ENCODE measurements at regions not wholly inside any gene's neighbourhood (a gene's known extent, or its start where the extent isn't known, plus 50 kb on each side); places are given as distances from the start of the nearest gene placed in this dataset.
A peak's percentile ranks its signal among the peaks of the same experiment; 100 is the strongest.

DNA sequence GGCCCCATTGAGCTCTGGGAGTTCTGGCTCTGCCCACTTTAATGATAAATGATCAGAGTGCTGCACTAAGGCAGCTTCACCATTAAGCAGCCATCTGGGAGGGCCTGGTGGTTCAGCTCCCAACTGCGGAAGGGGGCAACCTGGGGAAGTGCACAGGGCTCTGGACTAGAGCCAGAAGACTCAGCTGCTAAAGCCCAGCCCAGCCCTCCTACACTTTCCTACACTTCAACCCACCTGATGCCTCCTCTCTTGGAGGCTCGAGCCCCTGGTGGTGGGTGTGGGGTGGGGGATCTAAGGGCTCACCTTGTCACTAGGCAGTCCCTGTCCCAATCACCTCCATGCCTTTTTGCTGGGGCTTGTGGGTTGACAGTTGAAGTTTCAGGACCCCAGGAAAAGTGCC, 60.6 kb upstream of the ANTXRL start:
- no peak overlapping the region for H3K27ac Mint-ChIP-seq
- peaks cover 3 to 9% of the 10 kb centered on the region in 2 donors for H3K36me3 Mint-ChIP-seq (ENCODE audit: insufficient read depth in 2 of 2)
- peaks cover 17% of the 10 kb centered on the region for H3K4me1 Mint-ChIP-seq (ENCODE audit: low read depth)
- no peak overlapping the region for H3K4me3 Mint-ChIP-seq
- ATAC-seq (replicated peaks in 1 of 2) (no peak), DNase-seq (no peak)
- H3K9me3 Mint-ChIP-seq, result no peaks in the 10 kb centered on the region
- H3K27me3 Mint-ChIP-seq (ENCODE audit: low read depth), result no peaks in the 10 kb centered on the region

DNA sequence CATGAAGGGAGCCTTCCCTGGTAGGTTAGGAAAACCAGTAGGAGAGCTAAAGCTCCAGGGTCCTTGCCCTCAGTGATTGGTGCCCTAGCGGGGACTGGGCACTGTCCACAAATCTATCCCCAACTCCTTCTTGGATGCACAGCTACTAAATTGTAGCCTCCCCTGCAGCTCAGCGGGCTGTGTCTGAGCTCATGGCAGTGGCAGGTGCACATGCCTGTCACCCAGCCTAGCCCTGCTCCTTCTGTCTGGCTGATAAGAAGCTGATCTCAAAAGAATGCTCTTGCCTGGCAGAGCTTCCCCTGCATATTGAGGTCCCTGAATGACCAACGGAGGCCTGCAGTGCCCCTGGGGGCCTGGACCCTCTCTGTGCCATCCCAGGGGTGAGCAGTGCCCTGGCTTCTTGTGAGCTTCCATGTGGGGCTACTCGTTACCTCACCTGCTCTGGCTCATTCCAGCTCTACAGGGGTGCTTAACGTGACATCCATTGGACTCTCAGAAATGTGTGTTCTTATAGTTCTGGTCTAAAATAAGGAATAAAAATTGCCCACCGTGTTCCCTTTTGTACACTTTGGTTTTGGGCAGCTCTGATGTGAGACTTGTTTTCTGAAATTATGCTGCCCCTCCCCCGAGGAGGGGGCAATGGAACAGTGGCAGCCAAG, 59.8 kb upstream of the ANTXRL start:
- DNase-seq, result no peak
- Mint-ChIP-seq H3K9me3 (no peaks in the 10 kb centered on the region), H3K4me1 (ENCODE audit: low read depth) (peaks cover 17% of the 10 kb centered on the region), H3K27me3 (ENCODE audit: low read depth) (no peaks in the 10 kb centered on the region), H3K36me3 (ENCODE audit: insufficient read depth in 2 of 2) (peaks cover 3 to 9% of the 10 kb centered on the region in 2 donors), H3K4me3 (no peak overlapping the region), H3K27ac (no peak overlapping the region)
- ATAC-seq (replicated peaks in 1 of 2), result no peak

DNA sequence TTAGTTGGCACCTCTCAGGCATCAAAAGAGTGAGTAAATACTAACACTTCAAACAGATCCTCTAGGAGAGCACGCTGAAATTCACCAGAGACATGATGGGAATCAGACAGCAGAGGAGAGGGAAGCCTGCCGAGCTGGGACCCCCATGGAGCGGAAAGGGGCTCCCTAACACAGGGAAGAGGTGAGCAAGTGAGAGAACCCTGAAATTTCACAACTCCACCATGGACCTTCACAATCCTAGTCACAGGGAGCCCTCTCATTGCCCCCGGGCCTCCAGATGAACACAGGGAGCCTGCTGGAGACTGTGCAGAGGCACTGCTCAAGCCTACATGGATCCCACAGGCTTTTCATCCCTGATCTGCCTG, 59.2 kb upstream of the ANTXRL start:
- DNase-seq, result no peak
- H3K27me3 Mint-ChIP-seq (ENCODE audit: low read depth), result no peaks in the 10 kb centered on the region
- H3K9me3 Mint-ChIP-seq, result no peaks in the 10 kb centered on the region
- H3K27ac Mint-ChIP-seq, result no peak overlapping the region
- no peak overlapping the region for H3K4me3 Mint-ChIP-seq
- no peak for ATAC-seq (replicated peaks in 1 of 2)
- H3K4me1 Mint-ChIP-seq (ENCODE audit: low read depth), result peaks cover 17% of the 10 kb centered on the region
- H3K36me3 Mint-ChIP-seq (ENCODE audit: insufficient read depth in 2 of 2), result peaks cover 3 to 9% of the 10 kb centered on the region in 2 donors

DNA sequence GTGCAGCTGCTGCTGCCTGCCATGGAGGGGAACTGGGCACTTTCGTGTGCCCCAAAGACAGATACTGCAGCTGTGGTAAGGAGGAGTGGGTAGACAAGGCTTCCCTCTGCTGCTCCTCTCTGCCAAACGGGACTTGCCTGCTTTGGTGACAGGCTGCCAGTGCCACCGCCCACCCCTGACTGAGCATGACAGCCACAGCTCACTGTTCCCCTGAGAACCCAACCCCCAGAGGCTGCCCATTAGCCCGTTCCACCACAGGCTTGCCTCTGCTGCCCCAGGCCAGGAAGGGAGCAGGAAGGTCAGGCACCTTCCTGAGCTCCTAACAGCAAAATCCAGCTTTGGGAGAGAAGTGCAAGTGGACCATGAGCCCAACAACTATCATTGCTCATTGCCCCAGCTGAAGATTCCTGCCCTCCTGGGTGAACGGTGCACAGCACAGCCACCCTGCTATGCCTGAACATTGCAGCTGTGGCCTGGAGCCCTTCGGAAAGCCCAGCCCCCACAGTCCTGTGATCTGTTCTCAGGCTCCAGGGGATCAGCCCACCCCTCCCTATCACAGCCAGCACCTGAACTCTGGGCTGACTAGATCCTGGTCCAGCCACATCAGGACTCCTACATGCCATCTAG, 58.7 kb upstream of the ANTXRL start:
- no peaks in the 10 kb centered on the region for H3K9me3 Mint-ChIP-seq
- H3K4me3 Mint-ChIP-seq, result no peak overlapping the region
- H3K36me3 Mint-ChIP-seq (ENCODE audit: insufficient read depth in 2 of 2), result peaks cover 3 to 9% of the 10 kb centered on the region in 2 donors
- DNase-seq (no peak), ATAC-seq (replicated peaks in 1 of 2) (no peak)
- H3K4me1 Mint-ChIP-seq (ENCODE audit: low read depth), result peaks cover 17% of the 10 kb centered on the region
- no peaks in the 10 kb centered on the region for H3K27me3 Mint-ChIP-seq (ENCODE audit: low read depth)
- H3K27ac Mint-ChIP-seq, result no peak overlapping the region

DNA sequence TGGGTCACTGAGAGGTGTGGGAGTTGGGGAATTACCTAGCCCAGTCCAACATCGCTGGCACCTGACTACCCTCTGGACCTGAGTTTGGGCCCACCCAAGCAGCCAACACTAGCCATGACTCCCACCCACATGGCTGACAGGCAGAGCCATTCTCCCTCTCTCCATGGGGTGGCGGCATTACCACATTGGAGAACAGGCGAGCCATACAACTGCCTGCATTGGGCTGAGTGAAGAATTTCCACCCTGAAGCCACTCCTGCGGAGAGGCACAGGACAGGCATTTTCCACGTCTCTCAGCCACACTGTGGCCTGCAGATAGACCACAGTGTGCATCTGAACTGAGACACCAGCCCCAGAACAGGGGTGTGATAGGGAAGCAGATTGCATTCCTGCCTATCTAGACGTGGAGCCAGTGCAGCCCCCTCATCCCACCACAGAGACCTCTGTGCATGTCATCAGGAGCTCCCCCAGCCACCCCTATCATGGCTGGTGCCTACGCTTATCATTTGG, 58.2 kb upstream of the ANTXRL start:
- DNase-seq, result peak; percentile 67 to 69
- peaks cover 3 to 9% of the 10 kb centered on the region in 2 donors for H3K36me3 Mint-ChIP-seq (ENCODE audit: insufficient read depth in 2 of 2)
- H3K4me3 Mint-ChIP-seq, result no peak overlapping the region
- peak; percentile 84 to 85 for ATAC-seq (replicated peaks in 1 of 2)
- no peaks in the 10 kb centered on the region for H3K27me3 Mint-ChIP-seq (ENCODE audit: low read depth)
- H3K4me1 Mint-ChIP-seq (ENCODE audit: low read depth), result peaks cover 22% of the 10 kb centered on the region
- no peaks in the 10 kb centered on the region for H3K9me3 Mint-ChIP-seq
- H3K27ac Mint-ChIP-seq, result no peak overlapping the region

DNA sequence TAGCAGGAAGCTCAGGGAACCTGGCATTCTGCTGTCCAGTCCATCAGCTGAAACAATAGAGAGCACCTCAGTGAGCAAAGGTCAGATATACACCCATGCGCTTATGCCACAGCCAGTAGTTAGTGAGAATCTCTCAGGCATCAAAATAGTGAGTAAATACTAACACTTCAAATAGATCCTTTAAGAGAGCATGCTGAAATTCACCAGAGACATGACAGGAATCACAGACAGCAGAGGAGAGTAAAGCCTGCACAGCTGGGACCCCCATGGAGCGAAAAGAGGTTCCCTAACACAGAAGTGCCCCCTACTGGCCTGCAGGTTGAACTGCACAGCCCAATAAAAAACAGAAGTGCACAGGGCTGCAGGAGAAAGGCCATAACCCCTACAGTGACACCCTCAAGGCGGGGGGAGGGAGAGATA, 57.6 kb upstream of the ANTXRL start:
- H3K9me3 Mint-ChIP-seq, result no peaks in the 10 kb centered on the region
- peaks cover 3 to 9% of the 10 kb centered on the region in 2 donors for H3K36me3 Mint-ChIP-seq (ENCODE audit: insufficient read depth in 2 of 2)
- DNase-seq, result peak in 1 of 2 donors; percentile 23
- no peak overlapping the region for H3K4me3 Mint-ChIP-seq
- no peaks in the 10 kb centered on the region for H3K27me3 Mint-ChIP-seq (ENCODE audit: low read depth)
- peak in 1 of 2 donors; percentile 5 for ATAC-seq (replicated peaks in 1 of 2)
- peaks cover 22% of the 10 kb centered on the region for H3K4me1 Mint-ChIP-seq (ENCODE audit: low read depth)
- H3K27ac Mint-ChIP-seq, result no peak overlapping the region

DNA sequence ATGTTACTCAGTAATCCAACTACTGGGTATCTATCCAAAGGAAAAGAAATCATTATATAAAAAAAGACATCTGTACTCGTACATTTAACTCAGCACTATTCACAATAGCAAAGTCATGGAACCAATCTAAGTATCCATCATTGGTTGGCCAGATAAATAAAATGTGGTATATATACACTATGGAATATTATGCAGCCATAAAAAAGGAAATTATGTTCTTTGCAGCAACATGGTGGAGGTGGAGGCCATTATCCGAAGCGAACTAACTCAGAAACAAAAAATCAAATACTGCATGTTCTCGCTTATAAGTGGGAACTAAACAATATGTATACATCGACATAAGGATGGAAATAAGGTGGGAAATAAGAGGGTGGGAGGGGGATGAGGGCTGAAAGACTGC, 56.2 kb upstream of the ANTXRL start:
- Mint-ChIP-seq H3K4me3 (no peak overlapping the region), H3K27me3 (ENCODE audit: low read depth) (no peaks in the 10 kb centered on the region), H3K36me3 (ENCODE audit: insufficient read depth in 2 of 2) (peaks cover 2 to 9% of the 10 kb centered on the region in 2 donors), H3K9me3 (no peaks in the 10 kb centered on the region), H3K27ac (no peak overlapping the region), H3K4me1 (ENCODE audit: low read depth) (peaks cover 22% of the 10 kb centered on the region)
- no peak for DNase-seq
- ATAC-seq (replicated peaks in 1 of 2), result no peak

DNA sequence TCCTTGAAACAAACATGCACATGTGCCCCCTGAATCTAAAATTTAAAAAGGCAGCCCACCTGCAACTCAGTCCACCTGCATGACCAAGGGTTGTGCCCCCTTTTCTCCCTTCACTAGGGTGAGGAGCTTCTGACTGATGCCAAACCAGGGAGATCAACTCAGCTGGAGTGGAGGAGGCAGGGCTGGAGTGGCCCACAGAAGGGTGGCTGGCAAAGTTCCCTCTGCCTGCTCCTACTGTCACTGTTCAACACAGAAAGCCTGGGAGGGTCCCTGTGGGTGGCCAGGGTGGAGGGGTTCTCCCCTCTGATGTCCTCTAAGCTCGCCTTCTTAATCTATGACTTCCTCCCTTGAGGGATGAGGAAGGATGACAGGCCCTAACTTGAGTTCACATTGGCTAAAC, 55.7 kb upstream of the ANTXRL start:
- no peaks in the 10 kb centered on the region for H3K9me3 Mint-ChIP-seq
- H3K27me3 Mint-ChIP-seq (ENCODE audit: low read depth), result no peaks in the 10 kb centered on the region
- H3K4me3 Mint-ChIP-seq, result no peak overlapping the region
- peaks cover 2 to 9% of the 10 kb centered on the region in 2 donors for H3K36me3 Mint-ChIP-seq (ENCODE audit: insufficient read depth in 2 of 2)
- DNase-seq (no peak), ATAC-seq (replicated peaks in 1 of 2) (no peak)
- H3K27ac Mint-ChIP-seq, result no peak overlapping the region
- H3K4me1 Mint-ChIP-seq (ENCODE audit: low read depth), result peaks cover 22% of the 10 kb centered on the region

DNA sequence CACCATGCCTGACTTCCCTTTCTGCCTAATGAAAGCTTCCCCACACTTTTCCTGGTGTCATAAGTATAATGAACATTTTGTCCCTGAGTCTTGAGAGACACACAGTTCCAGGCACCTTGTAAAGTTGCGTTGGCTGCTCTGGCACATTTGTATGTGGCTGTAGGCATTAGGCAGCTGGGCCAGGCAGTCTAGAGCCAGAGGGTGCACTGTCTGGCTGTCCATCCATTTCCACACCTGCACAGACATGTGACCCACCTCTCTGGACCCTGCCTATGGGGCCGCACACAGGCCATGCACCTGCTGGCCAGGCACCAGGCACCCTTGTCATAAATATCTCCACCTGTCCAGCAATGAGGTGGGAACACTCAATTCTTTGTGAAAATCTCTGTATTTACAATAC, 54.7 kb upstream of the ANTXRL start:
- no peak for ATAC-seq (replicated peaks in 1 of 2)
- H3K27me3 Mint-ChIP-seq (ENCODE audit: low read depth), result no peaks in the 10 kb centered on the region
- no peaks in the 10 kb centered on the region for H3K9me3 Mint-ChIP-seq
- no peak overlapping the region for H3K27ac Mint-ChIP-seq
- H3K36me3 Mint-ChIP-seq (ENCODE audit: insufficient read depth in 2 of 2), result peaks cover 2 to 9% of the 10 kb centered on the region in 2 donors
- no peak overlapping the region for H3K4me3 Mint-ChIP-seq
- peaks cover 17% of the 10 kb centered on the region for H3K4me1 Mint-ChIP-seq (ENCODE audit: low read depth)
- DNase-seq, result no peak

DNA sequence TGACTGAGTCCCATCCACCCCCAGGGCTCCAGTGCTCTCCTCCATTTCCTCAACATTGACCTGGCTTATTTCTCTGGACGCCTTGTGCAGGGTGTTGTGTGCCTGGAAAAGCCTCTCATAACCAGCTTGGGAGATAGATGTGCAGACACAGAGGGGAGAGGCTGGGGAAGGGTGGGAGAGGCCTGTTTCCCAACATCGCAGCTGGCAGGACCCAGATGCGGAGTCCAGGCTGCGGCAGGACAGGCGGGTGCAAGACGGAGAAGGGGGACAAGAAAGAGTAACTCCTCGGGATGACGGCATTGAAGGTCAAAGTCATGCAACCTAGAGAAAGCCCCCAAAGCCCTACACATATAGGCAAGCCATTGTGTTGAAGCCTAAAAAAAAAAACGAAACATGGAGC, 54.1 kb upstream of the ANTXRL start:
- ATAC-seq (replicated peaks in 1 of 2) (no peak), DNase-seq (no peak)
- Mint-ChIP-seq H3K9me3 (no peaks in the 10 kb centered on the region), H3K4me3 (no peak overlapping the region), H3K27me3 (ENCODE audit: low read depth) (no peaks in the 10 kb centered on the region), H3K27ac (no peak overlapping the region), H3K4me1 (ENCODE audit: low read depth) (peaks cover 16% of the 10 kb centered on the region), H3K36me3 (ENCODE audit: insufficient read depth in 2 of 2) (peaks cover 2 to 9% of the 10 kb centered on the region in 2 donors)

DNA sequence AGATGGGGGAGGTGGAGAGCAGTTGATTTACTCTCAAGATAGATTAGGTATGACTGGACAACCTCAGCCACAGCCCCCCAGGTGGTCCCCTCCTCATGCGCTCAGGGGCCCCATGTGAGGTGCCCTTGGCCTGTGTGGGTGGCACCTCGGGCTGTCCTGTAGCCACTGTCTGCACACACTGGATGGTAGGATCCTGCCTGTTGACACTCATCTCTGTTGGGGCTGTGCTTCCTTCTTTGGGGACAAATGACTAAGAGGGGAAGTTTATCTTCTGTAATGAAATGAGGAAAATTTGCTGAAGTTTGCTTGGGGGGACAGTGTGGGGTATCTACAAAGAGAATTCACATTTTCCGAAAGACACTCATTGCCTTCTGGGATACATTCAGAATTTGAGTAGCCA, 53.6 kb upstream of the ANTXRL start:
- DNase-seq (no peak), ATAC-seq (replicated peaks in 1 of 2) (no peak)
- Mint-ChIP-seq H3K9me3 (no peaks in the 10 kb centered on the region), H3K36me3 (ENCODE audit: insufficient read depth in 2 of 2) (peaks cover 2 to 9% of the 10 kb centered on the region in 2 donors), H3K4me1 (ENCODE audit: low read depth) (peaks cover 16% of the 10 kb centered on the region), H3K27me3 (ENCODE audit: low read depth) (no peaks in the 10 kb centered on the region), H3K4me3 (no peak overlapping the region), H3K27ac (no peak overlapping the region)

DNA sequence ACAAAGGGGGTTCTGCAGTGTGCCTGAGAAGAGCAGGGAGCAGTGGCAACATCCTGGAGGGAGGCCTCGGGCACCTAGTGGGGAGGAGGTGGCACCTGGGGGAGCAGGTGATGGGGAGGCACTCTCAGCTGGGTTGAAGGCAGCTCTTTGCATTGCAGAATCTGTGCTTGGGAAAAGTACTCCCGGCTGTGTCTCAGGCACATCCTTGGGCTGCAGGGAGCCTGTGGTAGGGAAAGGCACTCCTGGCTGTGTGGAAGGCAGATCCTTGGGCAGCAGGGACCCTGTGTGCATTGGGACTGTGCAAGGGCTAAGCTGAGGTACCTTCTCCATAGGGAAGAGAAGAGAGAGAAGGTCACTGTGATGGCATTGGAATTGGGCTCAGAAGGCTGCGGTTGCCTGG, 52.8 kb upstream of the ANTXRL start:
- Mint-ChIP-seq H3K36me3 (ENCODE audit: insufficient read depth in 2 of 2) (peaks cover 2 to 9% of the 10 kb centered on the region in 2 donors), H3K27ac (no peak overlapping the region), H3K9me3 (no peaks in the 10 kb centered on the region), H3K4me1 (ENCODE audit: low read depth) (peaks cover 18% of the 10 kb centered on the region), H3K27me3 (ENCODE audit: low read depth) (no peaks in the 10 kb centered on the region), H3K4me3 (no peak overlapping the region)
- DNase-seq, result no peak
- no peak for ATAC-seq (replicated peaks in 1 of 2)

DNA sequence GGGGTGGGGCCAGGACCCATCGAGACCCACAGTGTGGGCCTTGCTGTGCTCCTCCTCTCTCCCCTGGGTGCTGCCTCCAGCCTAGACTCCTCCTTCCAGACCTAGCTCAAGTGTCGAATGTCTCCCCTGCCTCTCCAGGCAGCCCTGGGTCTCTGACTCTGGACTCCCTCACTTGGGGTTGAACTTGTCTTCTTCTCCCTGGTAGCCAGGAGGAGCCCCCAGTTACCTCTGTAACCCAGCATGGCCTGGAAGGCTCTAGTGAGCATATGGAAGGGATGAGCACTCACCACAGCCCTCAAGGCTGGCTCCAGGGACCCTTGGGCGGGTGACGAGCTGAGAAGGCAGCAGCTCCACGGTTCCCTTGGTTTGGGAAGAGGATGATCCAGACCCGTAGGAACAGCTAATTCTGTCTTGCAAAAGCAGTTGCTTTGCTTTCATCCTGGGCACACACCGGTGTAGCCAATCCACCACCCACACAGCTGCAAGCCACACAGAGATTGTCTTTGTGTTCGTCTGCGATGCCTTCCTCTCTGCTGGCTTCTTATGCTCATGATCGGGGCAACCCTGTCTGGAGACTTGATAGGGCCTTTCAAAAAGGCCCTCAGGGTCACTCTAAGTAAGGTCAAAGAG, 52.3 kb upstream of the ANTXRL start:
- no peaks in the 10 kb centered on the region for H3K27me3 Mint-ChIP-seq (ENCODE audit: low read depth)
- H3K36me3 Mint-ChIP-seq (ENCODE audit: insufficient read depth in 2 of 2), result peaks cover 0 to 8% of the 10 kb centered on the region in 2 donors
- ATAC-seq (replicated peaks in 1 of 2), result no peak
- DNase-seq, result no peak
- H3K27ac Mint-ChIP-seq, result no peak overlapping the region
- no peaks in the 10 kb centered on the region for H3K9me3 Mint-ChIP-seq
- no peak overlapping the region for H3K4me3 Mint-ChIP-seq
- H3K4me1 Mint-ChIP-seq (ENCODE audit: low read depth), result peaks cover 13% of the 10 kb centered on the region

All from activated T-cell treated with anti-CD3 and anti-CD28 coated beads, Interleukin-2, amount 50 U/mL, for 72 hours (primary cell).